SIG-M5 (cell line): ENCODE measurements at regions not wholly inside any gene's neighbourhood (a gene's known extent, or its start where the extent isn't known, plus 50 kb on each side); places are given as distances from the start of the nearest gene placed in this dataset.

Experiments
- DNase-seq: peaks from one replicate; lab custom pipeline; 2025; lab: John Stamatoyannopoulos, UW

DNA sequence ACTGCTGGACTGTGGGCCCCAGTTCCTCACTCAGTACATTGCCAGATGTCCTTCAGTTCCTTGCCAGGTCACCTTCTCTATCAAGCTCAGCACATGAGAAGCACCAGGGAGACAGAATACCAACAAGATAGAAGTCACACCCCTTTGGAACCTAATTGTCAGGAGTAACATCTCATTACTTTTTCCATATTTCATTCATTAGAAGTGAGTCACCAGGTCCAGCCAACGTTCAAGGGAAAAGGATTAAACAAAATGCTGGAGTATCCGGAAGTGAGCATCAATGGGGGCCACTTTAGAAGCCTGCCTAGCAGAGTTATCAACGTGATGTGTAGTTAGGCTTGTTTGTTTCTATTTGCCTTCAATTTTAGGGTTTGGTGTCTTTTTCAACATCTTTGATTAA is 569.3 kb downstream of the MIAT start:
- DNase-seq: no peak

DNA sequence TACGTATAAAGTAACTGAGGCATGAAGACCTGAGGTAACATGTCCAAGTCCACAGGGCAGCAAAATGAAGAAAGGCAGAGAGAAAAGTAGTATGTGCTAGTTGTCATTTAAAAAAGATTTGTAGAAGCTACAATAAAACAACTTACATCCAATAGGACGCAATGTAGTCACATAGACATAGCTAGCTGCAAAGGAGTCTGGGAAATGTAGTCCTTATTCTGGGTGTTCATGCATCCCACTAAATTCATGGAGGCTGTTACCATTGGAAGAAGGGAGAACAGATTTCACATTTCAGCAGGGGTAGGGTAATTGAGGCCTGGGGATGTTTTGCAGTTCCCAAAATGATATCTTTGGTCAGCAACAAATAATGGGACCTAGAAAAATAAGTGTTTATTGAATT is 571.4 kb downstream of the MIAT start:
- DNase-seq: no peak

DNA sequence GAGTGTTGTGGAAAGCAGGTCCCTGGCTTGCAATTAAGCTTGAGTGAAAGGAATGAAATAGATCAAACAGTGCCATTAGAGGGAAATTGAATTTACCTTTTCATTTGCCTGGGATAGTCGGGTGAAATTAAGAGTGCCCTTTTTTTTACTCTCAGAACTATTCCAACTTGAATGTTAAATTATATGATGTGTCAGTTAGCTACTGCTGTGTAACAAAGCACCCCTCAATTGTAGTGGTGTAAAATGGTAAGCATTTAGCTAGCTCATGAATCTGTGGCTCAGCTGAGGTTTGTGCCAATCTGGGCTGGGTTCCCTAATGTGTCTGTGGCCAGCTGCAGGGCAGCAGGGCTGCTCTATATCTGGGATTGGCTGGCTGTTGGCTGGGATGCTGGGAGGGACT is 571.4 kb downstream of the MN1 start:
- DNase-seq: no peak

DNA sequence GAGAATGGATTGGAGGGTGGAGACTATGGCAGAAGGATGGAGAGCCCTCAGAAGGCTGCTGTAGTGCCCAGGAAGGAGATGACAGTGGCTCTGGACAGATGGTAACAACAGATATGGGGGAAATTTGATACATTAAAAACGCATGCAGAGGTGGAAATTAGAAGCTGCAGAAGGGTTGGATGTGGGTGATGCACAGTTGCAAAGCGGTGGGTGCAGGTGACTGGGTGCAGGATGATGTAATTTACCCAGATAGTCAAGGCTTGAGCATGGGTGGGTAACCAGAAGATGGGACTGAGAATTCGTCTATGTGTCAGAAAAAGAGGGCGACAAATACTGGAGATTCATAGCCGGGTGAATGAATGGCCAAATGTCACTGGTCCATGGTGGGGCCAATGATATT is 570.3 kb downstream of the MN1 start:
- DNase-seq: no peak

DNA sequence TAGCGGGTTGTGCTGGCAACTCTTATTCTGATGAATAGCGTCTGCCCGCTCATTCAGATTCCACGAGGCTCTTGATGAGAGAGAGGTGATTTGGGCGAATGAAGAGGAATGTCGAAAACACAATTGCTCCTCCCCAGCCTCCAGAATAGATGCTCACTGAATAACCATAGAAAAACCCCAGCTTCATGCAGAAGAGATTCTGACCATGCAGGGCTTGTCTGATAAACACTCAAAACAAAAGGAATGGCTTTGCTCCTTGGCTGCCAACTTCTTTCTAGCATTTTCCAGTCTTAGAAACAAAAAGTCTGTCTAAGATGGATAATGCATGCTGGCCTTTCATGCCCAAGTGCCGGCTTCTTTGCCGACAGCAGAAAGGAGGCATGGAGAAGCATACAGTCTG is 569.5 kb downstream of the MN1 start:
- no peak for DNase-seq

DNA sequence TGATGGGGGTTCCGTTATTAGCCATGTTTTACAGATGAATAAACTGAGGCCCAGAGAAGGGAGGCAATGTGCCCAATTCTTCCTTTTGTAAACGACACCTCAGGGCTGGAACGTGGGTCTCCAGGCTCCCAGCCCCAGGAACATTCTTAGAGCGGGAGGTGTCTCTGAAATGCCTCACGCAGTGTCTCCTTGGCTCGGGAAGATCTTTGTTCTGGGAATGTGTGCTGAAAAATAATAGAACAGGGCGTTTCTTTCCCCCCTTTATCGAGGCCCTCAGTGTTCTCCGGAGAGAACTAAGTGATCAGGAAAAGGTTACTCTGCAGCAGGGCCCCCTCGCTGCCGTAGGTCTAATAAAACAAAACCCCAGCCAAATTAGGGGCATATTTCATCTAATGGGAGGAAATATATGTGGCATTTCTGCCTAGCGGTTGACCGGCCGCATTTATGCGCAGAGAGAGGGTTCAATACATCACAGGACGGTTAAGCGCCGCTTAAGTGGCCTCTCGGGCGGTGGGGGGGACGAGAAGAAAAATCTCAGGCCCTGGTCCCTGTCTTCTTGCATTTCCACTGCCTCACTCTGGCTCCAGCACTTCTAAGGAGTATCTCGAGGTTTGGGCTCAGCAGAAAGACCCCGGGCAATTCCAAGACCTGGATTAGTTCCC is 564.3 kb downstream of the MN1 start:
- no peak for DNase-seq

DNA sequence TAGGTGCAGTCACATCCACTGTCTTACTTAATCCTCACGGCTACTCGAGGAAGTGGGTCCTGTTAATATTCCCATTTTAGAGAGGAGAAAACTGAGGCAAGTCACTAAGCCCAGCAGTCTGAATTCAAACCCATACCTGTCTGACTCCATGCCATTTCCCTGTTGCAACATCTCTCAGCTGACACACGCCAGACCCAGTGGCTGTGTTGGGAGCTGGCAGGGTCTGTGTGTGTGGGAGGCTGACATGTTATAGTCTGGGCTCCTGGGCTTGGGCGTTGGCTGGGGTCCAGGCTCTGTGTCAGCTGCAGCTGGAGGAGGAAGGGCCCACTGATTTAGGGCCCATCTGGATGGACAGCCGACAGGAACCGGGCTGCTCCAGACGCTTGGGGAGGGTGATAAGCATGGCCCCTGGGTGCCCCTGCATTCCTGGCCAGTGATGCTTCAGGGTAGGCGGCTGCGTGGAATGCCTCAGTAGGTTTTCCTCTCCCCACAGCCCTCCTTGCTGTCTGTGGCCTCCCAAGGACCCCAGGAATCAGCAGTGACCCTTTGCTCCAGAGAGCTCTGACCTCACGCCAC is 562.5 kb downstream of the MN1 start:
- no peak for DNase-seq

DNA sequence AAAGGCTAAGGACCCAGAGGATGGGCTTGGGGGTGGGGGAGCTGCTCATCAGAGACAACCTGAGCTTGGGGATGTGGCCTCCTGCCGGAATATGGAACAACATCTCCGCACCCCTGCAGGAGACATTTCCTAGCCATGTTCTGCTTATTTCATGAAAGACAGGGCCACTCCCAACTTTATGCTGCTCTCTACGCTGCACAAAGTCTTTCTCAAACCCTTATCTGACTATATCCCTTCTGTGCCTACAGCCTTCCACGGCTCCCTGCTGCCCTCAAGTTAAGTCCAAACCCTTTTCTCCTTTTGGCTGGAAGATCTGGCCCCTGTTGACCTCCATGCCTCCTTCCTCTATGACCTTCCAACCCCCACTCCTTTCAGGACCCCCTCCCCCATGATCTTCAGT is 562.0 kb downstream of the MN1 start:
- no peak for DNase-seq

DNA sequence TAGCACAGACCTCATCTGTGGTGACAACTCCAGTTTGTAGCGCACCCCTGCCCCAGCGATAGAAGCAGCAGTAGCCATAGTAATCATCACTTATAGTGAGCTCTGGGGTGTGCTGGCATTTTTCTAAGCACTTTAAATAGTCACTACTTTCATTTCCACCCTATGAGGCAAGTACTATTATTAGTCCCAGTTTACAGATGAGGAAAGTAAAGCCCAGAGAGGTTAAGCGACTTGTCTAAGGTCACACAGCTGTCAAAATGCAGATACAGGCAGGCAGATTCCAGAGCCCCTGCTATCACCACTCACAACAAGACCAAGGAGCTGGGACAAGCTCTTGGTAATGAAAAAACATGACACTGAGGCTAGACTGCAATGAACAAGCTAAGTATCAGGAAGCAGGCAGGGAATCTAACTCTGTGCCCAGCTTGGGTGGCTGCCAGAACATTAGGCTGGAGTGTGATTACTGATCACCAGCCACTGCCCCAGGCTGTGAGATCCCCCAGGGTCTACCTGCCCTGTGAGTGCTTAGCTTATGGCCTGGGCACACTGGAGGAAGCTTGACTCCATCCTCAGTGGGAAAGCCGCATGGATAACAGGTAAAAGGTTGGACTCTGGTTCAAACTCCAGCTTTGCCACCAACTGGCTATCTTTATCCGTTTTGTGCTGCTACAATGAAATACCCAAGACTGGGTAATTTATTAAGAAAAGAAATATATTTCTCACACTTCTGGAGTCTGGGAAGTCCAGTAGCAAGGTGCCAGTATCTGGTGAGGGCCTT is 561.1 kb downstream of the MN1 start:
- no peak for DNase-seq

DNA sequence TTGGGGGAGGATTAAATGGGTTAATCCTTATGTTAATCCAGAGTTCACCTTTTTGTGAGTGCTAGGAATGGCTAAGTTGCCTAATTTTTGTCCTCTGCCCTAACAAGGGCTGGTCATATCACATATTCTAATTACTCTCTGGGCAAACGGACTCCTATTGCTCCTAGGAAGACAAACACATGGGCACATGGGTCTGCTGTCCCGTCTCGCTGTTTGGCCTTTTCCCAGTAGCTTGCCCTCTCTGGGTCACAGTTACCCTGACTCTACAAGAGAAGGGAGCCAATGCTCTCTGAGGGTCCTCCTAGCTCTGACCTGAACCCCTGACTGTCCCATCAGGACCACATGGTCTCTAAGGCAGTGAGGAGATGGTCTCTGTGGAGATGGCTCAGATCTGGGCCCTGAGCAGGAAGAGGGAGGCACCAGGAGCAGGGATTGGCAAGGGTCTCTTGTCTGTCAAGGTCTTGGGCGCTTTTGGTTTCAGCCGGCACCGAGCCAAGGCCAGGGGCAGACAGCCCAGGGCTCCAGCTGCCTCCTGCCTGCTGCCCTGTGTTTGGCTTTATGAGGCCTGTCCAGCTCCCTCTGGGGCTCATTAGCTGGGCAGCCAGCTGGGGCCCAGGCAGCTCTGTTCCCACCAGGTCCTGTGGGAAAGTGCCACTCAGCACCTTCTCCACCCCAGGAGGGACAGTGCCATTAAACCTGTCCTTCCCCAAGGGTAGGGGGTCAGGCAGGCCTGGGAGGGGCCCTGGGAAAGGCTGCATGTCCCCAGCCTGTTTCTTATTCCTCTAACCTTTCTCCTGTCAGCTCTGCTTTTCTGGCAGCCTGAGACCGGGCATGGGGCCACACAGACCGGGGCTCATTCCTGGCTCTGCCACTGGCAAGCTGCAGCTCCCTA is 559.9 kb downstream of the MN1 start:
- no peak for DNase-seq

DNA sequence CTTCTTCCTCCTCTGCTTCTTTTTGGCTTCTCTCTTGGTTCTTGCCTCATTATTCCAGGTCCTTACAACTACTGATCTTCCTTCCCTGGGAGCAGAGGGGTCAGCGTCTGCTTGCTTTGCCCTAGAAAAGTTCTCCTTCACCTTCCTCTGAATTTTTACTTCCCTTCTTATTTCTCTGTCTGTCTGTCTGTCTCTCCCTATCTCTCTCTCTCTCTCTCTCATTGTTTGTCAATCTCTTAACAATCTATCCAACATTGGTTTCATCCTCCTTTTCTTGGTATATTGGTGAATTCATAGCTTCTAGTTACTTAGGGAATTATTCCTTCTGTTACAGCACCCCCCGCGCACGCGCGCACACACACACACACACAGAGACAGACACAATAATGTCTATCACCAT is 559.1 kb downstream of the MN1 start:
- no peak for DNase-seq

DNA sequence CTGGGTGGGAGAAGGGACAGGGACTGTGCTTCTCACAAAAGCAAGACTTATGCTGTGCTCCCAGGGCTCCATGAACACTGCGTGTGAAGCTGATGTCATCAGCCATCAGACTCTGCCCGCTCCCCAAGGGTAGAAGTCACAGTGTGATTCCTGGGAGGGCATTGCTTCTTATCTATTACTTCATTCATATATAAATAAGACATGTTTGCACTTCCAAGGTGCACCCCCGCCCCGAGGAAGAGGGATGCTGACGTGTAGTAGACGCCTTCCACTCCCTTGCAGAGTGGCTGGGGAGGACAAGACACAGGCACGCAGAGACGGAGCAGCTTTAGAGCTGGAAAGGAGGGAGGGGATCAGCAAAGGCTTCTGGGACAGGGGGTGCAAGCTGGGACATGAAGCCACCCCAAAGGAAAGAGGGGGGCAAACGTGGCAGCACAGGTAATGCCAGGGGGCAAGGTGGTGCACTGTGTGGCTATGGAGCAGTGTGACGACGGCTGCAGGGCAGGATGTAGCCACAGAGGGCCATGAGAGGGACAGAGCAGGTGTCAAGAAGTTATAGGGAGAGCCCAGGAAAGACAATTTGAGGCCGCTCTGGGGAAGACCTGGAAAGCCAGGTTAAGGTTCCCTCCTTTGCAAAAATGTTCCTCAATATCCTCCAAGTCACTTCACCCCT is 558.5 kb downstream of the MN1 start:
- DNase-seq: no peak

DNA sequence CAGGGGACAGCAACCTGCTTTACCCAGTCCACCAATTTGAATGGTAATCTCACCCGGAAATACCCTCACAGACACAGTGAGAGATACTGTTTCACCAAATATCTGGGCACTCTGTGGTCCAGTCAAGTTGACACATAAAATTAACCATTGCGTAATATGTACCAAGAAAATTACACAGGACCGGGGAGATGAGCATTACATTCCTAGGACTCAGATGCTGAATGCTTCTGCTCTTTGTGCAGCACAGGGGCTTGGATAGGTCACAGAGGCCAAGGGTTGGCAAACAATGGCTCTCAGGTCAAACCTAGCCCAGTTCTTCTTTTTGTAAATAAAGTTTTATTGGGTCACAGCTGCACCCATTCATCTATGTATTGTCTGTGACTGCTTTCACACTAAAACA is 557.2 kb downstream of the MN1 start:
- DNase-seq: no peak

DNA sequence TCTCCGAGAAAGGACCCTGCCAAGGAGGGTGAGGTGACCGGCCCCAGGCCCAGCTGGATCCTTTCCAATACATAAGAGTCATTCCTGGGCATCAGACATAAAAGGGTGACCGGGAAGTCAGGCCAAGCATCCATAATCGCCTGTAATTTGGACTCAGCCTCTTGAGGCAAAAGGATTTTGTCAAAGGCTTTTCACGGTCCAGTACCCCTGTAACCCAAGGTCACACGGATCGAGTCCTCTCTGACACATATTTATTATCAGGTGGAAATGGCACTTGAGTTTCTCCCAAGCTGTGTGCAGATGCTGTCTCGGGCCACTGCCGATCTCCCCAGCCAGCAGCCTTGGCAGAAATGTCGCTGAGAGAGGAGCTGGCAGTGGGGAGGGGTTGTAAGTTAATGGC is 556.5 kb downstream of the MN1 start:
- no peak for DNase-seq

DNA sequence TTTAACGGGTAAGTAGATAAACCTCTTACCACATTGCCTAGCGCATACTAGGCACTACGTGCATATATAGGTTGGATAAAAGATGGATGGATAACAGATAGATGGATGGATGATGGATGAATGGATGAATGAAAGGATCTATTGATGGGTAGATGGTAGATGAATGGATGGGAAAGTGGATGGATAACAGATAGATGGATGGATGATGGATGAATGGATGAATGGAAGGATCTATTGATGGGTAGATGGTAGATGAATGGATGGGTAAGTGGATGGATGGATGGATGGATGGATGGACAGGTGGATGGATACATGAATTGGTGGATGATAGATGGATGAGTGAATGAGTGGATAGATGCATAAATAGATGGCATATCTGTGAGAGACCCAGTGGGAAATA is 555.0 kb downstream of the MN1 start:
- no peak for DNase-seq

DNA sequence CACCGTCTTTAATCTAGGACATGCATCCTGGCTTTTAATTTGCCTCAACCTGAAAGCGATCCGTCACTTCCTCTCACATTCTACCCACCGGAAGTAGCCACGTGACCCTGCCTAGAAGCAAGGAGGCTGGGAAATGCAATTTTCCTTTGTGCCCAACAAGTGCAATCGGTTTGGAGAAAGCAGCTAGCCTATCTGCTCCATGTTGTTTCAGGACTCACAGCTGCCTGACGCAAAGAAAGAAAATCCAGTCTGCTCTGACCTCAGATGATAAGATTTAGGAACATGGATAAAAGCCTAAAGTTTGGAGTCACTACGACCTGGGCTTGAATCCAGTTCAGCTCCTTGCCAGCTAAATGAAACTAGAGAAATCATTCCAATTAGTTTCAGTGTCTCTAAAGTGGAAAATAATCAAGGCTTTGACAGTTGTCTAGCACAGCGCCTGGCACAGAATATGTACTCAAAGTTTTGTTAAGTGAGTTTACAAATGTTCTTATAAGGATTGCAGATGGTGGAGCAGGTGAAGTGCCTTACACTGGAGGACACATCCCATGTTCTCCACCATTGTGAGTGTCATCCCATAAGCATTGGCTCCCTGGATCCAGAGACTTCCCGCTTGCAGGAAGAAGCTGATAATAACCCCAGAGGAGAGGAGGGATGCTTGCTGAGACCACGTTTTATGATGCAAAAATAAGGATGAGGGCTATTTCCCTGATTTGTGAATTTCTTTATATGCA is 553.7 kb downstream of the MN1 start:
- DNase-seq: no peak

DNA sequence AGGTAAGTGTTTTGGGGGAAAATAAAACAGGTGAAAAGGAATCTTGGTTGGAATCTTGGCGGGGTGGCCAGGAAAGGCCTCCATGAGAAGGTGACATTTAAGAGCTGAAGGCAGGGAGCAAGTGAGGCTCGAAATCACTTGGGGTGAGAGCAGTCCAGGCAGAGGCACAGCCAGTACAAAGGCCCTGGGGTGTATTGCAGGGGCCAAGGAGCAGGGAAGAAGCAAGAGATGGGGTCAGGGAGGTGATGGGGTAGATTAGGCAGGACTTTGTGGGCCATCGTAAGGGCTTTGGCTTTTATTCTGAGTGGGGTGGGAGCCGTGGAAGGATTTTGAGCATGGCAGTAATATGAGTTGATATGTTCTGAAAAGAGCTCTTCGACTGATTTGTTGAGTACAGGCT is 551.1 kb downstream of the MN1 start:
- DNase-seq: no peak

DNA sequence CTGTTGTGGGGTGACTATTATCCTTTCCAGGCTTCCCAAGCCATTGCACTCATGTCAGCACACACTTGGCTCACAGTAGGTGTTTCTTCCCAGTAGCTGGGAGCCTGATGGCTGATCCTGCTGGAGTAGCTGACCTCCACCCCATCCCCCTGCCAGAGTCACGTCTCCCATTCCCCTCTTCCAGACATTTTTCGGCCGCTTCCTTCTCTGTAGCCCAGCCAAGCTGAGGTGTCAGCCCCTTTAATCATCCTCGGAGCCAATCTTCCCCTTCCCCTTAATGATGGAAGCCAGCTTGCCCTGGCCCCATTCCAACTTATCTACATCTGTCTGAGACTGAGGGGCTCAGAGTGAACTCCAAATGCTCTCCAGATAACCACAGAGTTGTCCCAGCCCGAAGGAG is 550.7 kb downstream of the MN1 start:
- no peak for DNase-seq

DNA sequence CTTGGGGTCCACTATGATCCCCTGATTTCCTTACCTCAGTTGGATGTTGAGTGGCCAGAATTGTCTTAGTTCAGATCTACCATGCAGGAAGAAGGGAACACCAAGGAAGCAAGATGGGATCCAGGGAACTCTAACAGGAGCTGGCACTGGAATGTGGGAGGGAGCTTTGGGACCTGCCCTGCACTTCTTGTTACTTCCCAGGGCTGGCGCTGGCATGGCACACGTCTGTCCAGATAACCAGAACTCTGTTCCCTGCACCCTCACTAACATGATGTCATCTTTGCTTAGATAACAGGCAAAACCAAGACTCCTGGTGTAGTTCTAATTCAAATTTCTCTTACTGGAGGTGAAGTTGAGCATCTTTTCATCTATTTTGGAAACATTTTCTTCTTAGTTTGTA is 550.0 kb downstream of the MN1 start:
- no peak for DNase-seq

DNA sequence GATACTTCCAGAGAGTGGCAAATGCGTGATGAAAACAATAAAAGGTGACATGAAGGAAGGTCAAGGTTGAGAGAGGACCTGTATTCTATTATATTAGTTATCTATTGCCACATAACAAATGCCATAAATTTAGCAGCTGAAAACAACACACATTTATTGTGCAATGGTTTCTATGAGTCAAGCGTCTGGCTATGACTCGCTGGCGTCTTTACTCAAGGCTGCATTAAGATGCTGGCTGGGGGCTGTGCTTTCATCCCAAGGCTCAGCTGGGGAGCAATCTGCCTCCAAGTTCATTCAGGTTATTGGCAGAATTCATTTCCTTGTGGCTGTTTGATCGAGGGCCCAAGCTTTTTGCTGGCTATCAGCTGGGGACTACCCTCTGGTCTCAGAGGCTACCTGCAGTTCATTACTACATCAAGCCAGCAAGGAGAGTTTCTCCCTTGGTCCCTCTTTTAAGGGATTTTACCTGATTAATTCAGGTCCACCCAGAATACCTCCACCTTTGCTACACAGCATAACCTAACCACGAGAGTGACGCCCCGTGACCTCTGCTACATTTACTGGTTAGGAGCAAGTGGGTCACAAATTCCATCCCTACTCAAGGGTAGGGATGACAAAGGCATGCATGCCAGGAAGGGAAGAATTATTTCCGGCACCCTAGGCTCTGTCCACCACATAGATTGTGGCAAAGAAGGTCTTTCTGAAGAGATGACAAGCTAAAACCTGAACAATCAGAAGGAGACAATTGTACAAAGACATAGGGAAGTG is 549.1 kb downstream of the MN1 start:
- DNase-seq: no peak
